Caco-2 (cell line): ENCODE measurements at regions not wholly inside any gene's neighbourhood (a gene's known extent, or its start where the extent isn't known, plus 50 kb on each side); places are given as distances from the start of the nearest gene placed in this dataset.

Experiments used
- BruUV-seq: library from RNA; stranded (reverse); fragments of 400-500 nt; replicated peaks from 2 replicates; lab custom pipeline; 2021; lab: Mats Ljungman, UMichigan
- CTCF ChIA-PET: fragments of 300-600 bp; sonication (Branson Sonifier 250); formaldehyde crosslinking; loops from one replicate; lab custom pipeline; 2022; ENCODE audit warnings: antibody characterized with exemption; lab: Charles Lee
- POLR2A ChIA-PET: fragments of 300-600 bp; sonication (Branson Sonifier 250); formaldehyde crosslinking; loops from one replicate; lab custom pipeline; 2022; ENCODE audit warnings: antibody characterized with exemption; lab: Charles Lee
- DNase-seq, 2 experiments: peaks; one replicate each; pipeline versions ENCODE4 v3.0.0 to v3.0.0-alpha.2; 2020 to 2022
- H3K27me3 ChIP-seq: replicated peaks from 2 replicates; pipeline ENCODE4 v1.6.0; 2011; ENCODE audit warnings: low read length; ENCODE audit not compliant: control insufficient read depth, insufficient read depth
- H3K36me3 ChIP-seq: 2 replicates; pipeline ENCODE4 v1.5.1; 2011; ENCODE audit warnings: low read length; ENCODE audit not compliant: control insufficient read depth, insufficient read depth
- H3K4me1 ChIP-seq: fragments of 250-450 bp; sonication (Bioruptor Pico); 2 replicates; pipeline ENCODE4 v1.5.1; 2020; ENCODE audit warnings: mild to moderate bottlenecking
- H3K4me3 ChIP-seq: 2 replicates; pipeline ENCODE4 v1.5.1; 2011; ENCODE audit warnings: low read depth, mild to moderate bottlenecking, control low read depth, low read length
- H3K9me3 ChIP-seq: fragments of 250-450 bp; sonication (Bioruptor Pico); 2 replicates; pipeline ENCODE4 v1.5.1; 2020; ENCODE audit warnings: mild to moderate bottlenecking, moderate library complexity
- H3K27ac Mint-ChIP-seq: one replicate; pipeline ENCODE4 v1.8.0; 2022; ENCODE audit warnings: mixed read lengths; ENCODE audit not compliant: unreplicated experiment
- H3K27me3 Mint-ChIP-seq: one replicate; pipeline ENCODE4 v1.8.0; 2022; ENCODE audit warnings: mixed read lengths; ENCODE audit not compliant: insufficient read depth, unreplicated experiment
- H3K36me3 Mint-ChIP-seq: one replicate; pipeline ENCODE4 v1.8.0; 2022; ENCODE audit warnings: mild to moderate bottlenecking, mixed read lengths; ENCODE audit not compliant: insufficient read depth, unreplicated experiment
- H3K4me1 Mint-ChIP-seq: one replicate; pipeline ENCODE4 v1.8.0; 2022; ENCODE audit warnings: low read depth, mixed read lengths; ENCODE audit not compliant: unreplicated experiment
- H3K4me3 Mint-ChIP-seq: one replicate; pipeline ENCODE4 v1.8.0; 2022; ENCODE audit warnings: mild to moderate bottlenecking, moderate library complexity, mixed read lengths; ENCODE audit not compliant: unreplicated experiment
- H3K9me3 Mint-ChIP-seq: one replicate; pipeline ENCODE4 v1.8.0; 2022; ENCODE audit warnings: mixed read lengths; ENCODE audit not compliant: unreplicated experiment
- intact Hi-C: fragments of 100-400 bp; cut with micrococcal nuclease; formaldehyde crosslinking; loops from one replicate; pipeline ENCODE4 v1.10.0; 2022; ENCODE audit not compliant: unreplicated experiment
- TF ChIP-seq, protein P1 (sequence below), 2 experiments: fragments of 200-600 bp in 1 of 2; IDR thresholded peaks; 1 replicate in 1 of 2; 2 replicates in 1 of 2; pipeline versions ENCODE4 v1.5.1 to v1.8.0; 2011 to 2022; ENCODE audit warnings: antibody characterized with exemption in 1 of 2, control low read depth in 1 of 2, inconsistent platforms in 1 of 2, low read depth in 1 of 2, low read length in 1 of 2, mild to moderate bottlenecking in 1 of 2, moderate library complexity in 1 of 2; ENCODE audit not compliant: insufficient read depth in 1 of 2, severe bottlenecking in 1 of 2, unreplicated experiment in 1 of 2

DNA sequence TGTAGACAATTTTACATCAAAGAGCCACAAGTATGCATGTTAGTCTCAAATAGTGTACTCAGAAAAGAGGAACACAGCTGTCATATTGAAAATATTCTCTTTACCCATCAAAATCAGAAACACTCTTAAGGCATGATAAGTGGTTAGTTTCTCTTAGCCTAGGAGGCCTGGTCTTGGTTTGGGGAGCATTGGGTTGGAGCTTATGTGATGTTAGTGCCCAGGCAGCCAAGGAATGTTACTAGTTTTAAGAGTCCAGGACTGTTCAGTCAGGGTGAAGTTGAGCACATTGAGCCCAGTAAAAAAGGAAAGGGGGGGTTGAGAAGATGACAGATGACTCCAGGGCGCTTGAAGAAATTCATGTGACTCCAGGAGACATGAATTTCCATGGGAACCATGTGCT, 340.6 kb downstream of the HRH4 start:
- POLR2A ChIA-PET: no interaction called here
- H3K4me1 Mint-ChIP-seq: no peaks in the 10 kb centered on the region
- H3K9me3 ChIP-seq: no peaks in the 10 kb centered on the region
- no peak overlapping the region for H3K4me3 Mint-ChIP-seq
- BruUV-seq: no TSS peak
- no peaks in the 10 kb centered on the region for H3K9me3 Mint-ChIP-seq
- intact Hi-C loops: no loop called here
- no peaks in the 10 kb centered on the region for H3K36me3 ChIP-seq
- no peaks in the 10 kb centered on the region for H3K27me3 ChIP-seq
- H3K4me1 ChIP-seq: no peaks in the 10 kb centered on the region
- no peak overlapping the region for H3K4me3 ChIP-seq
- H3K27ac Mint-ChIP-seq: no peak overlapping the region
- no peaks in the 10 kb centered on the region for H3K36me3 Mint-ChIP-seq
- TF ChIP-seq, protein P1, sequence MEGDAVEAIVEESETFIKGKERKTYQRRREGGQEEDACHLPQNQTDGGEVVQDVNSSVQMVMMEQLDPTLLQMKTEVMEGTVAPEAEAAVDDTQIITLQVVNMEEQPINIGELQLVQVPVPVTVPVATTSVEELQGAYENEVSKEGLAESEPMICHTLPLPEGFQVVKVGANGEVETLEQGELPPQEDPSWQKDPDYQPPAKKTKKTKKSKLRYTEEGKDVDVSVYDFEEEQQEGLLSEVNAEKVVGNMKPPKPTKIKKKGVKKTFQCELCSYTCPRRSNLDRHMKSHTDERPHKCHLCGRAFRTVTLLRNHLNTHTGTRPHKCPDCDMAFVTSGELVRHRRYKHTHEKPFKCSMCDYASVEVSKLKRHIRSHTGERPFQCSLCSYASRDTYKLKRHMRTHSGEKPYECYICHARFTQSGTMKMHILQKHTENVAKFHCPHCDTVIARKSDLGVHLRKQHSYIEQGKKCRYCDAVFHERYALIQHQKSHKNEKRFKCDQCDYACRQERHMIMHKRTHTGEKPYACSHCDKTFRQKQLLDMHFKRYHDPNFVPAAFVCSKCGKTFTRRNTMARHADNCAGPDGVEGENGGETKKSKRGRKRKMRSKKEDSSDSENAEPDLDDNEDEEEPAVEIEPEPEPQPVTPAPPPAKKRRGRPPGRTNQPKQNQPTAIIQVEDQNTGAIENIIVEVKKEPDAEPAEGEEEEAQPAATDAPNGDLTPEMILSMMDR (IDR thresholded peaks at IDR 0.05; ENCODE audit: insufficient read depth in 1 of 2, low read depth in 1 of 2, low read length in 1 of 2, severe bottlenecking in 1 of 2, unreplicated experiment in 1 of 2): no peak
- peaks cover 3% of the 10 kb centered on the region for H3K27me3 Mint-ChIP-seq
- DNase-seq: no peak
- CTCF ChIA-PET: no interaction called here

DNA sequence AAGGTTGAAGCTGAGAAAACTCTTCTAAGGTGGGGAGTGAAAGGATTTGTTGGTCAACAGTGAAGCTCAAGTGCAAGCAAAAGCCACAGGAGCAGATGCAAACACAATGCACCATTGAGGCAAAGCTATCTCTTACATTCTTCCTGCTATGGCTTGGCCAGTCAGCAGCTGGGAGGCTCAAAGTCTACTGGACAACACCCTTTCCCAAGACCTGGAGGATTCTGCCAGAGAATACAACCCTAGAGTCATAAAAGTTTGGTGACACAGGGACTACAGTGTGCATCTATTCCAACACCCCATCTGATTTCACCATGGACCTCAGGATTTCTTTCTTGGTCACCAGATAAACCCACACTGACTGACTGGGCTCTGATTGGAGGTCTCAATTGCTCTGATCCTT, 342.0 kb downstream of the HRH4 start:
- Mint-ChIP-seq H3K27me3 (peaks cover 3% of the 10 kb centered on the region), H3K4me1 (no peaks in the 10 kb centered on the region), H3K9me3 (no peaks in the 10 kb centered on the region), H3K4me3 (no peak overlapping the region), H3K36me3 (no peaks in the 10 kb centered on the region), H3K27ac (no peak overlapping the region)
- no peak overlapping the region for H3K4me3 ChIP-seq
- CTCF ChIA-PET: no interaction called here
- TF ChIP-seq, protein P1 (IDR thresholded peaks at IDR 0.05; ENCODE audit: insufficient read depth in 1 of 2, low read depth in 1 of 2, low read length in 1 of 2, severe bottlenecking in 1 of 2, unreplicated experiment in 1 of 2): no peak
- intact Hi-C loops: no loop called here
- POLR2A ChIA-PET: no interaction called here
- H3K27me3 ChIP-seq: no peaks in the 10 kb centered on the region
- H3K9me3 ChIP-seq: no peaks in the 10 kb centered on the region
- no peak for DNase-seq
- H3K4me1 ChIP-seq: no peaks in the 10 kb centered on the region
- no peaks in the 10 kb centered on the region for H3K36me3 ChIP-seq
- BruUV-seq: no TSS peak

DNA sequence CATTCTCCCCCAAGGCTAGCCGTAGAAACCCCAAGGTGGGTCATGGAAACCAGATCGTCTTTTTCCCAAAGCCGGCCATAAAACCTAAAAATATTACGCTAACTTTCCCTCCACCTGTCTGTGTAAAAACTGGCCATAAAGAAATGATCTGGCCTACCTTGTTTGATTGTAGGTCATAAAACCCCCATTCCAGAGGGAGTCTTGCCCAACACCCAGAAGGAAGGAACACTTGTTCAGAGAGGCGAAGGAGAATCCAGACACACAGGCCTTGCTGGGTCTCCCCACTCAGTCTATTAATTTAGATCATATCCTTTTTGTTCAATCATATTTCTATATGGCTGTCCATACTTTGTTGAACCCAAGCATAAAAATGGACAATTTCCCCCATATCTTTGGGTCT, 344.7 kb downstream of the HRH4 start:
- H3K27me3 ChIP-seq: no peaks in the 10 kb centered on the region
- H3K9me3 Mint-ChIP-seq: no peaks in the 10 kb centered on the region
- POLR2A ChIA-PET: no interaction called here
- no peaks in the 10 kb centered on the region for H3K4me1 ChIP-seq
- H3K36me3 ChIP-seq: no peaks in the 10 kb centered on the region
- no peaks in the 10 kb centered on the region for H3K36me3 Mint-ChIP-seq
- CTCF ChIA-PET: no interaction called here
- no TSS peak for BruUV-seq
- no peak overlapping the region for H3K4me3 ChIP-seq
- no peaks in the 10 kb centered on the region for H3K27me3 Mint-ChIP-seq
- intact Hi-C loops: no loop called here
- no peak overlapping the region for H3K27ac Mint-ChIP-seq
- H3K9me3 ChIP-seq: no peaks in the 10 kb centered on the region
- no peaks in the 10 kb centered on the region for H3K4me1 Mint-ChIP-seq
- TF ChIP-seq, protein P1 (IDR thresholded peaks at IDR 0.05; ENCODE audit: insufficient read depth in 1 of 2, low read depth in 1 of 2, low read length in 1 of 2, severe bottlenecking in 1 of 2, unreplicated experiment in 1 of 2): no peak
- no peak overlapping the region for H3K4me3 Mint-ChIP-seq
- no peak for DNase-seq
